Activated naive CD4-positive, alpha-beta T cell treated with anti-CD3 and anti-CD28 coated beads, Interleukin-2, amount 10 ng/mL, durations not matched to agents 7 days and 5 days (primary cell): ENCODE measurements at regions not wholly inside any gene's neighbourhood (a gene's known extent, or its start where the extent isn't known, plus 50 kb on each side); places are given as distances from the start of the nearest gene placed in this dataset.

ENCODE experiments used
- CTCF ChIA-PET: fragments of 350-600 bp; sonication (Branson Sonifier 250); formaldehyde crosslinking; loops from one replicate; lab custom pipeline; 2021; ENCODE audit warnings: antibody characterized with exemption; lab: Charles Lee
- DNase-seq: peaks from one replicate; pipeline ENCODE4 v3.0.0-alpha.2; 2020
- H3K27ac Mint-ChIP-seq: one replicate; pipeline ENCODE4 v1.8.0; 2021; ENCODE audit warnings: mild to moderate bottlenecking, moderate library complexity, mixed read lengths
- H3K27me3 Mint-ChIP-seq: one replicate; pipeline ENCODE4 v1.8.0; 2021; ENCODE audit warnings: mild to moderate bottlenecking, mixed read lengths
- H3K36me3 Mint-ChIP-seq: one replicate; pipeline ENCODE4 v1.8.0; 2021; ENCODE audit warnings: mixed read lengths
- H3K4me1 Mint-ChIP-seq: one replicate; pipeline ENCODE4 v1.8.0; 2021; ENCODE audit warnings: mixed read lengths
- H3K4me3 Mint-ChIP-seq: one replicate; pipeline ENCODE4 v1.8.0; 2021; ENCODE audit warnings: mild to moderate bottlenecking, moderate library complexity, mixed read lengths
- H3K9me3 Mint-ChIP-seq: one replicate; pipeline ENCODE4 v1.8.0; 2021; ENCODE audit warnings: mixed read lengths

DNA sequence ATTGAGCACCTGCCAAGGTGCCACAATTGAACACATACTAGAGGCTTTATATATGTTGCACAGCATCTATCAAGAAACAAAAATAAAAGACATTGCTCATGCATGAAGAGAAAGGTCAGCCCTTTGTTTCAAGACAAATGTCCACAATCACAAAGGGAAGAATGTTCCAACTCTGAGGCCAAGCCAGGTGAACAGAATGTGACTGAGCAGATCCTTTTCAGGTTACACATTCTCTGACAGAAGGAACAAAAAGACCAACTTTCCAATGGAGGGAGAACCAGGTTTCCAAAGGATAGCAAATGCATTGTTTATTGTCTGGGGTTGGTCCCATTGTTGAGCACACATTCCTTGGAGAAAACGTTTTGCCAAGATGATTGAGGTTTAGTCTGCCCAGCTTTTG lies 50.2 kb upstream of the FAM174B start:
- no peak overlapping the region for H3K4me3 Mint-ChIP-seq
- no peak overlapping the region for H3K27ac Mint-ChIP-seq
- no peaks in the 10 kb centered on the region for H3K4me1 Mint-ChIP-seq
- H3K9me3 Mint-ChIP-seq = no peaks in the 10 kb centered on the region
- CTCF ChIA-PET = no interaction called here
- H3K36me3 Mint-ChIP-seq = no peaks in the 10 kb centered on the region
- DNase-seq = no peak
- H3K27me3 Mint-ChIP-seq = peaks cover 21% of the 10 kb centered on the region

DNA sequence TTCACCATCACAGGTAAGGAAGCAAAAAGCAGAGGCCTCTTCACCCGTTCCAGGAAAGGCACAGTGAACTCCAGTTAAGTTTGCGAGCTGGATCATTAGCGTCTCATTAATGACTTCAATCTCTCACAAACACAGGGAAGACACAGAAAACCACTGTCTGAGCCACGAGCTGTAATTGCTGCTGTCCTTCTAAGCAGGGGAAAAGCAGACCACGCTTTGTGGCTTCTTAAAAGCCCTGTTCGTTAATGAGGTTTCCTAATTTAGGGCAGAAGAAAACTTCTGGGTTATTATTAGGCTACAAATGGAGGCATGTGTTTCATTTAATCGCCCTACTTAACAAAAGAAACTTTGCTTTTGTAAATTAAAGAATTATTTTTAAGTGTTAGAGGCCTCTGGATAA lies 50.6 kb upstream of the FAM174B start:
- Mint-ChIP-seq H3K9me3 (no peaks in the 10 kb centered on the region), H3K27ac (no peak overlapping the region), H3K27me3 (peaks cover 21% of the 10 kb centered on the region), H3K4me3 (no peak overlapping the region), H3K36me3 (no peaks in the 10 kb centered on the region), H3K4me1 (no peaks in the 10 kb centered on the region)
- no peak for DNase-seq
- CTCF ChIA-PET = interaction anchor here (0.9 kb wide), 1 partner anchor 9 kb away, joined by 3 read pairs; no protein-coding TSS in a partner anchor

DNA sequence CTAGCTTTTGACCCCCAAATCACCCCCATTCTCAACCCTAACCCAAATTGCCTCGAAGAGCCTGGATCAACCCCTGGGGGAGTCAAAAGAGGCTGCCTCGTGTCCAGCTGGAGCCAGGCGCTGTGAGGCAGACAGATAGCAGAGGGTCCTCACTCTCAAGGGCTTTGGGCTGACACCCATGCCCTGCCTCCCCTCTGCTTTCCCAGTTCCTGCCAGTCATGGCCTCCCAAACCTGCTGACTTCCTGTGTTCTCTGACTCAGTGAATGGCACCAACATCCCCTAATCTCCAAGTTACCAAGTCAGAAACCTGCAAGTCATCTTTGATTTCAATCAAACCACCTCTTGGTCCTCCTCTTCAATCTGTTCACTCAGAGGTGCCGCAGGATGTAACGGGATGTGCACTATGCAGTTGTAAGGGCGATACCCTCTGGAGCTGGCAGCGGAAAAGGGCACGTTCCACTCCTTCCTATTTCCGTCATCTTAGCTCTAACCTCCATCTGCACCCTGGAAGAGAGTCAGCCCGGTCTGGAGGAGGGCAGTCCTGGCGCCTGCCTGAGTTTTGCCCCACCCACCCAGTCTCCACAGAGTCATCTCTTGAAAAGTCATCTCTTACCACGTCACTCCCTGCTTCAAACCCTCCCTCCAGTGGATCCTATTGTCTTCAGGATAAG lies 52.4 kb upstream of the FAM174B start:
- no peak overlapping the region for H3K27ac Mint-ChIP-seq
- H3K36me3 Mint-ChIP-seq = no peaks in the 10 kb centered on the region
- no peaks in the 10 kb centered on the region for H3K9me3 Mint-ChIP-seq
- H3K4me1 Mint-ChIP-seq = no peaks in the 10 kb centered on the region
- no peak for DNase-seq
- CTCF ChIA-PET = interaction anchor here (0.8 to 1.6 kb wide), 3 partner anchors 10 to 186 kb away, joined by 3 to 7 read pairs (median 5); no protein-coding TSS in a partner anchor
- no peak overlapping the region for H3K4me3 Mint-ChIP-seq
- H3K27me3 Mint-ChIP-seq = peaks cover 21% of the 10 kb centered on the region

DNA sequence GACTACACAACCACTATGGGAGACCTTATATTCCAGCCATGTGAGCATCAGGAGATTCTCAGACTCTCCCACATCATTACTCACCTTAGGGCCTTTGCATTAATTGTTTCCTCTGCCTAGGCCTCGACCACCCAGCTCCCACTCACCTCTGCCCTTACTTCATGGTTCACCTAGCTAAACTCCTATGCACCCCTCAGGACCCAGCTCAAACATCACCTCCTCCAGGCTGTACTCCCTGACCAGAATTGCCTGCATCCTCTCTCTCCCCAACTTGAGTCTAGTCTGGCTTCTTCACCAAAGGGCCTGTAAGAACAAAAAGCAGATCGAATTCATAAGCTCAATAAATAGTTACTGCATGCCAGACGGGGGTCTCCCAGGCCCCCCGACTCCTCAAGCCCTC lies 53.1 kb upstream of the FAM174B start:
- H3K27me3 Mint-ChIP-seq = peaks cover 26% of the 10 kb centered on the region
- no peaks in the 10 kb centered on the region for H3K9me3 Mint-ChIP-seq
- no peaks in the 10 kb centered on the region for H3K36me3 Mint-ChIP-seq
- no peaks in the 10 kb centered on the region for H3K4me1 Mint-ChIP-seq
- CTCF ChIA-PET = interaction anchor here (0.8 to 1.5 kb wide), 2 partner anchors 187 to 329 kb away, joined by 3 to 7 read pairs; no protein-coding TSS in a partner anchor
- no peak overlapping the region for H3K4me3 Mint-ChIP-seq
- no peak for DNase-seq
- no peak overlapping the region for H3K27ac Mint-ChIP-seq

- DNase-seq = no peak
- H3K36me3 Mint-ChIP-seq = no peaks in the 10 kb centered on the region
- CTCF ChIA-PET = interaction anchor here (0.8 to 1.5 kb wide), 2 partner anchors 187 to 329 kb away, joined by 3 to 7 read pairs; no protein-coding TSS in a partner anchor
- H3K9me3 Mint-ChIP-seq = no peaks in the 10 kb centered on the region
- peaks cover 31% of the 10 kb centered on the region for H3K27me3 Mint-ChIP-seq
- peaks cover 3% of the 10 kb centered on the region for H3K4me1 Mint-ChIP-seq
- no peak overlapping the region for H3K27ac Mint-ChIP-seq
- H3K4me3 Mint-ChIP-seq = no peak overlapping the region
Observed at GRCh38 chr15:92709110-92709790, 53.7 kb upstream of the FAM174B start.

- no peak for DNase-seq
- CTCF ChIA-PET = interaction anchor here (3.8 kb wide), 1 partner anchor 189 kb away, joined by 37 read pairs; no protein-coding TSS in a partner anchor
- Mint-ChIP-seq H3K36me3 (no peaks in the 10 kb centered on the region), H3K27me3 (peaks cover 42% of the 10 kb centered on the region), H3K9me3 (no peaks in the 10 kb centered on the region), H3K4me1 (peaks cover 9% of the 10 kb centered on the region), H3K4me3 (no peak overlapping the region), H3K27ac (no peak overlapping the region)
Observed at GRCh38 chr15:92711457-92711831, 55.9 kb upstream of the FAM174B start.

- Mint-ChIP-seq H3K4me3 (peak overlapping the region; percentile 67), H3K27ac (no peak overlapping the region), H3K36me3 (no peaks in the 10 kb centered on the region), H3K4me1 (peaks cover 9% of the 10 kb centered on the region), H3K27me3 (peaks cover 37% of the 10 kb centered on the region), H3K9me3 (no peaks in the 10 kb centered on the region)
- CTCF ChIA-PET = interaction anchor here (0.6 to 3.8 kb wide), 12 partner anchors 16 to 623 kb away, joined by 3 to 37 read pairs (median 4); no protein-coding TSS in a partner anchor
- no peak for DNase-seq
Observed at GRCh38 chr15:92714077-92714476, 58.5 kb upstream of the FAM174B start.

- CTCF ChIA-PET = interaction anchor here (0.6 to 3.8 kb wide), 16 partner anchors 17 to 623 kb away, joined by 3 to 37 read pairs (median 4); no protein-coding TSS in a partner anchor
- no peak overlapping the region for H3K27ac Mint-ChIP-seq
- H3K36me3 Mint-ChIP-seq = no peaks in the 10 kb centered on the region
- H3K4me1 Mint-ChIP-seq = peaks cover 9% of the 10 kb centered on the region
- H3K9me3 Mint-ChIP-seq = no peaks in the 10 kb centered on the region
- peak overlapping the region; percentile 67 for H3K4me3 Mint-ChIP-seq
- DNase-seq = peak; percentile 82
- peaks cover 36% of the 10 kb centered on the region for H3K27me3 Mint-ChIP-seq
Observed at GRCh38 chr15:92714477-92715401, 59.2 kb upstream of the FAM174B start.

GRCh38 chr15:92715758-92716157 lies 60.2 kb upstream of the FAM174B start:
- H3K4me3 Mint-ChIP-seq = no peak overlapping the region
- CTCF ChIA-PET = interaction anchor here (0.6 to 2.3 kb wide), 3 partner anchors 29 to 324 kb away, joined by 3 to 11 read pairs (median 5); no protein-coding TSS in a partner anchor
- no peak overlapping the region for H3K27ac Mint-ChIP-seq
- no peaks in the 10 kb centered on the region for H3K9me3 Mint-ChIP-seq
- DNase-seq = no peak
- no peaks in the 10 kb centered on the region for H3K36me3 Mint-ChIP-seq
- peaks cover 9% of the 10 kb centered on the region for H3K4me1 Mint-ChIP-seq
- H3K27me3 Mint-ChIP-seq = peaks cover 36% of the 10 kb centered on the region

DNA sequence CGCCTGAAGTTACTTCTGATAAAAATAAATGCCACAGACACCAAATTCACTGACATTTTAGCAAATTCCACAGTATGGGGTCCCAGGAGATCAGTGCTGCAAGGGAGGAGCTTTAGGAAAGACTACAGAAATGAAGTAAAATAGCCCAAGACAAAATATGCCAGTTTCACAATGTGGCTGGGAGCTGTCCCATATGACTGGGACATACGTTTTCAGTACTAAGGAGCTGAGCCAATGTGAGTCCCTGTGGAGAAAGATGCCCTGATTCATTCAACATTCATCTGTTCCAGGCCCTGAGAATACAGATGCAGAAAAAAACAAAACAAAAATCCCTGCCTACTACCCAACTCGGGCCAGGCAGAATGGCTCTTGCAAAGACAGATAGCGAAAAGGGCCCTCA lies 63.4 kb upstream of the FAM174B start:
- H3K9me3 Mint-ChIP-seq = no peaks in the 10 kb centered on the region
- no peak for DNase-seq
- peaks cover 10% of the 10 kb centered on the region for H3K4me1 Mint-ChIP-seq
- H3K27me3 Mint-ChIP-seq = peaks cover 35% of the 10 kb centered on the region
- H3K27ac Mint-ChIP-seq = no peak overlapping the region
- no peak overlapping the region for H3K4me3 Mint-ChIP-seq
- CTCF ChIA-PET = no interaction called here
- H3K36me3 Mint-ChIP-seq = no peaks in the 10 kb centered on the region

GRCh38 chr15:92724144-92724543 lies 68.6 kb upstream of the FAM174B start:
- H3K4me1 Mint-ChIP-seq = peaks cover 6% of the 10 kb centered on the region
- DNase-seq = no peak
- H3K9me3 Mint-ChIP-seq = no peaks in the 10 kb centered on the region
- H3K27me3 Mint-ChIP-seq = peaks cover 7% of the 10 kb centered on the region
- CTCF ChIA-PET = interaction anchor here (1.4 kb wide), 1 partner anchor 10 kb away, joined by 3 read pairs; no protein-coding TSS in a partner anchor
- no peak overlapping the region for H3K4me3 Mint-ChIP-seq
- no peaks in the 10 kb centered on the region for H3K36me3 Mint-ChIP-seq
- no peak overlapping the region for H3K27ac Mint-ChIP-seq

GRCh38 chr15:92725171-92725570 lies 69.6 kb upstream of the FAM174B start:
- H3K27me3 Mint-ChIP-seq = peaks cover 7% of the 10 kb centered on the region
- CTCF ChIA-PET = no interaction called here
- H3K4me1 Mint-ChIP-seq = peaks cover 6% of the 10 kb centered on the region
- DNase-seq = no peak
- H3K9me3 Mint-ChIP-seq = no peaks in the 10 kb centered on the region
- no peak overlapping the region for H3K4me3 Mint-ChIP-seq
- H3K27ac Mint-ChIP-seq = no peak overlapping the region
- no peaks in the 10 kb centered on the region for H3K36me3 Mint-ChIP-seq

DNA sequence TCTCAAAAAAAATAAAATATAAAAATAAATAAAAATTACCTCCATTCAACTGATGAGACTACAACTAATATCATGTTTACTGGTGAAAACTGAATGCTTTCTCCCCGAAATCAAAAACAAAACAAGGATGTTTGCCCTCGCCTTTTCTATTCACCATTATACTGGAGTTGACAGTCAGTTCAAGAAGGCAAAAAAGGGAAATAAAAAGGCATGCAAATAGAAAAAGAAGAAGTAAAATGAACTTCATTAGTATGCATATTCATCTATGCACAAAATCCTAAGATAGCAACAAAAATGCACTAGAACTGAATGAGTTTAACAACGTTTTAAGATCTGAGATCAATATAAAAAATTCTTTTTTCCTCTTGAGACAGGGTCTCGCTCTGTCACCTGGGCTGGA lies 72.7 kb upstream of the FAM174B start:
- CTCF ChIA-PET = interaction anchor here (0.7 kb wide), 1 partner anchor 12 kb away, joined by 3 read pairs; no protein-coding TSS in a partner anchor
- Mint-ChIP-seq H3K9me3 (no peaks in the 10 kb centered on the region), H3K27ac (no peak overlapping the region), H3K27me3 (peaks cover 9% of the 10 kb centered on the region), H3K4me1 (peaks cover 6% of the 10 kb centered on the region), H3K4me3 (no peak overlapping the region), H3K36me3 (no peaks in the 10 kb centered on the region)
- DNase-seq = no peak
